UCSD-AML1 (cell line): ENCODE measurements at regions not wholly inside any gene's neighbourhood (a gene's known extent, or its start where the extent isn't known, plus 50 kb on each side); places are given as distances from the start of the nearest gene placed in this dataset.

Source experiments
- DNase-seq: peaks from one replicate; lab custom pipeline; 2025; ENCODE audit not compliant: unreplicated experiment; lab: John Stamatoyannopoulos, UW

DNA sequence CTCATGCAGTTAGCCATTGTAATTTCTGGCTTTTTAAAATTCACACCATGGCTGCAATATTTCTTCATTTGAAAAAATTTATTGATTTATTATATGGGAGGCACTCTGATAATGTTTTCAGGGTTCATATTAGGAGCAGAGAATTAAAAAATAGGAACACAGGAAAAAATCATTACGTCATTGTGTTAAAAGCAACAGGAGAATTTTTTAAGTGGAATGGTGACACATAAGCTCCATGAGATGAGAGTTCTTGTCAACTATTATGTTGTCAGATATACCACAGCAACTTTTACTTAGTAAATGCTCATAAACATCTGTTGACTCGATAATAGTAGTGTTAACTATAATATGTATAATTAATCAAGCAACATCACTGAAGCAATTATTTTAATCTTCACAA is 400.1 kb downstream of the TDRD3 start:
- no peak for DNase-seq

DNA sequence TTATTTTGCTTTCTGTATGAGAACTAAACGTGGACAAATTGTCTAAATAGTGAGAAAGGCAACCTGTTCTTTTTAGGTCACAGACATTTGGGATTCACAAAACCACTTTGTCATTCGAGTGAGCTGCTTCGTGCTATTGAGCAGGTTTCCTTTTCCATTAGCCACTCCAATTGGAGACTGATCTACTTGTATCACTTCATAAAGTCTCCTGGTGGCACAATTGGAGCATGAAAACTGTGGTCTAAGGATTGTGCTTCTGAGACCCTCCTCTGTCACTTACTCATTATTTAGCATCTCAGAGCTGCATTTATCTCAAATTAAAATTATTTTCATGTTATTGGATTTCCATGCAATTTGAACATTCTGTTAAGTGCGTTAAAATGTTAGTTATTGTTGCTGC is 397.7 kb downstream of the TDRD3 start:
- no peak for DNase-seq

DNA sequence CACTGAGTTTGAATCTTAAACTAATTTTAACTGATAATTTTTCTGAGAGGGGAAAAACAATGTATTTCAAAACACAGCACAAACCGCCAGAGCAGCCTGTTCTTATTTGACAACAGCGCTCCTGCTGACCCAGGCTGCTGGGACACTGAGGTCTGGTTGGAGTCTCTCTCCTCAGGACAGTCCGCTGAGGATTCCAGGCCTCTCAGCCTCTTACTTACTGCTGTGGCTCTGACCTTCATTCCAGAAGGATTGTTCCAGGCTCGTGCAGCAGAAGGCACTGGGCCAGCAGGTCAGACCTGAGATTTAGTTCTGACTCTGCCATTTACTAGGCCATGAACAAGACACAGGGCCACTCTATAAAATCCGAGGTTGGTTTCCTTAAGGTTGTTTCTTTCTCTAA is 393.6 kb downstream of the TDRD3 start:
- no peak for DNase-seq

DNA sequence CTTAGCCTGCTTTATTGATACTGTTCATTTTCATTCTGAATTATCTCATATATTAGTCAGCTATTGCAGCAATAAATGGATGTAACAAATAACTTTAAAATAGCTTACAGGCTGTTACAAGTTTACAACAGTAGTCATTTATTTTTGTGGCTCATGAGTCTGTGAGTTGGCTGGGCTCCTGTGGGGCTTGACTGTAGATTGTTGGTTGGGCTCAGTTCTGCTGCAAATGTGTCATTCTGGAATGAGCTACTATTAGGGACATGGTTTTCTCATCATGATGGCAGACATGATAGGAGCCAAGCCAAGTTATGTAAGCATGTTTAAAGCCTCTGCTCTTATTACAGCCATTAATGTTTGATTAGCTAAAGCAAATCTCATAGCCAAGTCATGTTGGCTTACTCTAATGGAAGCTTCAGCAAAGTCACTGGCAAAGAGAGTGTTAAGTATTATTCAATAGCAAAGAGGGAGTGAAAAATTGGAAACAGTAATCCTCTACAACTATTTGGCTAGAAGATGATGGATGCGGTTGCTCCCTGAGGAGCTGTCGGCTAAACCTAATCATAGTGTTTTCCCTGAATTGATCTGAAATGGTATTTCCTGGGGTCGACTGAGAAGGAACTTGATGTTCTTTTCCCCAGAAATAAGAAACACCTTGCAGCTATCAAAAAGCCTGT is 391.3 kb downstream of the TDRD3 start:
- no peak for DNase-seq

DNA sequence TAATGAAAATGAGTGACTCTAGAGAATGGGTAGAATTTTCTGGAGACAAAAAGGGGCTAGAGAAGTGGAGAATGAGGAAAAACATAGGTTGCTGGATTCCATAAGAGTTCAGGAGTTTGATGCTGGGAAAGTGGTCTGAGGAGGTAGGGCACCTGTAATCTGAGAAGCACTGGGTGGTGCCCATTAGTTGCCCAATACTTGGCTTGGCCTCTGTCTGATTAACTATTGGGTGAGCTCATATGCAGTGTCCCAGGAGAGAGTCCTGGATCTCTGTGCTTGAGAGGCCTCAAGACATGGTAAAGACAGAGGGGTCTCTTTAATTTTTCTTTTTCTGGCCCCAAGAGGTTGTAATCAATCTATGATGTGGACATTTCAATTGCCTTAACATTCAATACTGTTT is 390.1 kb downstream of the TDRD3 start:
- DNase-seq = no peak

DNA sequence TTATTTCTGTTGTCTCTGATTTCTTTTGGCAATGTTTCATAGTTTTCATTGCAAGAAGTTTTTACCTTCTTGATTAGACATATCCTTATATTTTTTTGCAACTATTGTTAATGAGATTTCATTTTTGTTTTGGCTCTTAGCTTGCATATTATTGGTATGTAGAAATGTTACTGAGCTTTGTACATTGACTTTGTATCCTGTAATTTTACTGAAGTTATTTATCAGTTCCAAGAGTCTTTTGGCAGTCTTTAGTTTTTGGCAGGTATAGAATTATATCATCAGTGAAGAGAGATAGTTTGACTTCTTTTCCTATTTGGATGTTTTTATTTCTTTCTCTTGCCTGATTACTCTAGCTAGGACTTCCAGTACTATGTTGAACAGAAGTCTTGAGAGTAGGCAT is 375.7 kb downstream of the TDRD3 start:
- no peak for DNase-seq

DNA sequence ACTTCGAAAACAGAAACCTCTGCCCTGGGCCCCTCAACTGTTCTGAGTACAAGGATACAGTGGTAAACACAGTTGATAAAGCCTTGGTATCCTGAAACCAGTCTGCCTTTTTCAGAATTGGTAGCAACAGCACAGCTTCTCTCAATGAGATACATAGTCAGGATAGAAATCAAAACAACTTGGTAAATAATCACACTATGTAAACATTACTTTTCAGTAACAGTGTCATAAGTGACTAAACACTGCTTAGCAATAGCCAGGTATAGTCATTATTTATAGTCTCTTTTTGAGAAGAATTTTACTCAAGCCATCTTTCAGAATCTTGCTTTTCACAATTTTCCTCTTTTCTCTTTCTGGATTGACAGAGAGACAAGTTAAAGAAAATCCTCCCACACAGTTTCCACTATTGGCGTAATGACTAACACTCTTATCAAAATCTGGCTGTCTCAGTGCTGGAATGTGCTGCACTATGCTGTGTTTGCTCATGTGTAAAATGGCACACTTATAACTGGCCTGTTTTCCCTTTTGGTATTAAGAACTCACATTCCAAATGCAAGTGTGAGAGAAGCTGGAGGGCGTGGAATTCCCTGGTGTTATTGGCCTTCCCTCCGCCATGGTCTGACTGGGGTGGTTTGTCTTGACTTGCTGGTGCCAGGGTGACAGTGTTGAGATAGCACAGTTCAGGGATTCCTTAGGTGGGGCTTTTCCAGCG is 368.8 kb downstream of the TDRD3 start:
- DNase-seq = no peak

DNA sequence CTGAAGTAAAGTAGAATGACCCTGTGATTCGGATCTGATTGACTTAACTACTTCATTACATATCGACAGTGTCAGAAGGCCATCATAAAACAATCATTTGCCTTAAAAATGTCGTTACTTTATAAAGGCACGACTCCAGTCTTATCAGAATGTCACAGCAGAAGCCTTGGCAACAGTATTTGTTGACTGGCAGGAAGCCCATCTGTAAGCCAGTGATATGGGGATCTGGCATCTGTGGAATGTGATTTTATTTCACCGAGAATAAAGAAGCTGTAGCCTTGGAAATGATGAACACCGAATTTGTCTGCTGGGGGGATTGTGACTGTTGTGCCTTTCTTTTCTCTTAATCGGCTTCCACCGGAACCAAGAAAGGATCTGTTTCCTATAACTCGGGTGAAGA is 362.5 kb downstream of the TDRD3 start:
- DNase-seq = no peak

DNA sequence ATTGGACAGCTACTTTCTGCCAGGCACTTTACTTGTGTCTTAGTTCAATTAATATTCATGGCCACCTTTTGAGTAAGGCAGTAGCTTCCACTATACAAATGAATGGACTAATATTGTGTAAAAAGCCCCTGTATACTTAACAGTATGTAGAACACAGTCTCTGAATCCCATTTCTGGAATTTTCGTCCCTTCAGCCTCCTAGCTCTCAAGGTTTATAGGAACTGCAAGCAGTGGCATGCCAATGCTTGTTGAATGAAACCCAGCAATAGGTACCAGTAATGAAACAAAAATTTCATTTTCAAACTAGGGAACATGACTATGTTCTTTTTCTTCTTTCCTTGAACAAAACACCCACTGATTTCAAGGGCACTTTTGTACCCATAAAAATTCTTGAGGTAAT is 361.6 kb downstream of the TDRD3 start:
- DNase-seq = no peak

DNA sequence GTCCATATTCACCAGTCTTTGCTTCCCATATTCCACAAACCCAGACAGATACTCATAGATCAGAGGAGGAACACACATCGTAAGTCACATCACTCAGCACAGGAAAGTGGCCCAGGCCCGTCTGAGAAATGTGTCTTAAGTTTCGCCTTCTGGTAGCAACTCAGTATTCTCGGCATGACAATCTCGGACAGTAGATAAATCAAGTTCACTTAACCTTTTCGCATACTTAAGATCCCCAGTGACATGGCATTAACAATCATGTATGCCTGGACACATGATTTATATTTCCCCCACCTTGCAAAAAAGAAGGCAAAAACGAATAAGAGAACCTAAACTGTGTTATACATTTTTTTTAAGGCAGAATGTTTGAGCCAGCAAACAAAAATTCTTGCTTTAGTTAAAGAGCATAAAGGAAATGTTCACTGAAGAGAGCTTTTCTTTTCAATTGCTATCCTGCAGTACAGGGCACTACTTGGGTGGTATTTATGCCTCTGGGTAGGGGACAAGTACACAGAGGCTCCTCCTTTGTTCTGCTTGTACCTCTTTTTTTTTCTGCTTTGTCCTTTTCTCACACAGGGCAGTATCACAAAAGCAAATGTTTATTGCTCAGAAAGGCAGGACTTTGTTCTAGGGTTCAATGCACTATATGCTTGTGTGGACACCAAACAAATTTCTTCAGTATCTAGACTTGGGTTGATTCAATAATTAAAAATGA is 360.6 kb downstream of the TDRD3 start:
- DNase-seq = no peak

DNA sequence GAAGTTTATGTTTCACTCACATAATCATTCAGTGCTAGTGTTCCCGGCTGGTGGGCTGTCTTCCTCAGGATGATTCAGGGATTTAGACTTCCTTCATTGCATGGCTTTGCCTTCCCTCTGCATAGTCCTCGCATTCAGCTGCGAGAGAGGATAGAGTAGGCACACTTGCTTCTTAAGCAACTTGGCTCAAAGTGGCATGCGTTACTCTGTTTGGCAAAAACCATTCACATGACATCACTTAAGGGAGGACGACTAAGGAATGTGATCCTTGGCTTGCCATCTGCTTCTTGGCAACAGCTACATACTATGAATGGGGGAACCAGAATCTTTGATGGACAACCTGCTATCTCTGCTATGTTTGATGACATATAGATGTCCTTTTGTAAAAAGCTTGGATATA is 359.3 kb downstream of the TDRD3 start:
- DNase-seq = no peak

DNA sequence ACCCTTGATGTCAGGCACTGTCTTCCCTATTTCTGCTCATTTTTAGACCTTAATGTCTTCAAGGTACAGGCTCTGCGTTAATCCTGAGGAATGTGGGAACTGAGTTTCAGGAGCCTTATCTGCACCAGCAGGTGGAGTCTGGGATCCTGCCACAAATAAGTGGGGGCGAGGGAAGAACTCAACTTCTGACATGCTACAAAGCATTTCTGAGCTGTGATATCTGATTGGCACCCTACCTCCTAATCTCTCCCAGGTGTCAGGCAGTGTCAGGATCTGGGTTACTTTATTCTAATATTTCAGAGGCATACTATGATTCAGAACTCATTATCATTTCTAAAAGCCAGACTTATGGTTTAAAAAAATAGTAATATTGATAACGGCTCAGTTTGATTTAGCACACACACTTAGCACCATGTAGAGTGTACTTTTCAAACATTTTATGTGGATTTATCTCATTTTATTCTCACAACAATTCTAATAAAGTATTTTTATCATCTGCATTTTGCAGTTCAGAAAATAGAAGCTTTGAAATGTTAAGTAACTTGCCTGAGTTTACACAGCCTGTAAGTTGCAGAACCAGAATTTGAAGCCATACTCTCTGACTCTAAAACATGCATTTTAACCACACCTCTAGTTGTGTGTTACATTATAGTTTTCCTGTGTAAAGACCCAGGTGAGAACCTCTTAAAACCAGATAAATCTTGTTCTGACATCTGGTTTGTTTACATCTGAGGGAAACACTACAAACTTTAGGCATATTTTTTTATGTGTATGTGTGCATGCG is 358.6 kb downstream of the TDRD3 start:
- DNase-seq = no peak

DNA sequence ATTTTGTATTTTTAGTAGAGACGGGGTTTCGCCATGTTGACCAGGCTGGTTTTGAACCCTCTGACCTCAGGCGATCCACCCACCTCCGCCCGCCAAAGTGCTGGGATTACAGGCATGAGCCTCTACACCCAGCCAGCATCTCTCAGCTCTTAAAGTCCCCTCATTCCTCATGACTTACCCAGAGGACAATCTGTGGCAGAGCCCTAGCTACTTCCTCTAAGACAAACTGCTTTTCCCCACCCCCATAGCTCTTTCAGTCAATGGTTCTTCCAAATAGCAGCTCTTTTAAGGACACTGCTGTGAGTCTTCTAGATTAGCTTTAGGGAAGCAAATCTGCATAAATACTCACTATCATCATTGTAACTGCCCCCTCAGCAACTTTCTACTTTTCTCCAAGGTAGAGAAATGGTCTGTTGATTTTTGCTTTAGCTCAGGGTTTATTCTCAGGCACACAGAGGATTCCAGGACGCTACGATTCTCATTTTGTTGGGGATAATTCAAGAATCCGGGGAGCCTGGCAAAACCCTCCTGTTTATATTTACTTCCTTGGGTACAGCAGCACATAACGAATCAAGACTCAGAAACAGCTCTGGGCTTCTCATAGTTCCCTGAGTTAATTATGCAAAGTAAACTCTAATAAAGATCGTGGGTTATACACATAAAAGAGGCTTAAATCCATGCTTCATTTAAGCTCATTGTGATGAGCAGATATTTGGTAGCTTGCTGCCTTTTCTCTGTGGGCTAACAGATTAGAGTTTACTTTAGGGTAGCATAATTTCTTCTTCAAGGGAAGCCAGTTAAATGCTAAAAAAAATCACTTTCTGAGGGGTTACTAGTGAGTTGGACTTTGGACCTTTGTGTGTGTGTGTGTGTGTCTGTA is 357.4 kb downstream of the TDRD3 start:
- DNase-seq = no peak

DNA sequence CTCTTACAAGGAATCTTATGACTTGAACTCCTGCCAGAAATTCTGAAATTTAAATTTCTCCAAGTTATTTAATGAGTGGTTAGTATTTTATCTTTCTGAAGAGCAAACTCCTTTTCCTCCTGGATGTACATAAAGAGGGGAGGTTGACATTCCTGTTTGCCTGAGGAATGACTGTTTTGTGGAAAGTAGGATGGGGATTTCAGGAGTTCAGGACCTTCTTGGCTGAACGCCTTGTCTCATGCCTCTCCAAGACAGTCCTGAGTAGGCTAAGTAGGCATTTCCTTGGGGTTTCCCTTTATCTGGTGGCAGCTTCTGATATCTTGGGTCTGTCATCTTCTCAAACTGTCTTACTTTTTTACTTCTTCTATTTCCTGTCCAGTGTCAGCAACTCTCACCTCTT is 356.6 kb downstream of the TDRD3 start:
- DNase-seq = no peak

DNA sequence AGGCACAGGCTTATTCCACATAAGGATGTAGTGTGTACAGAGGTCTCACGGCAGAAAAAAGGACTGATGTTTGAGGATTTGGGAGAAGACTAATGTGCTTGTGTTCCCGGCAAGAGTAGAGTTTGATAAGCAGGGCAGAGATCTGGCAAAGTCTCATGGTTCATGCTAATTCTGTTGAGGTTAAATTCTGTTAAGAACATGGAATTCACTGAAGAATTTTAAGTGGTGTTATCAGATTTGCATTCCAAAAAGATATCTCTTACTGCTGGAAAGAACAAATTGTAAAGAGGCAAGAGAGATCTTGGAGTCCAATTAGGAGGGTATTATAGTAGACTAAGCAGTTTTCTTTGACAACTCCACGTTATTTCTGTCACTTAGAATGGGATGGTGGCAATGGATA is 348.3 kb downstream of the TDRD3 start:
- no peak for DNase-seq

DNA sequence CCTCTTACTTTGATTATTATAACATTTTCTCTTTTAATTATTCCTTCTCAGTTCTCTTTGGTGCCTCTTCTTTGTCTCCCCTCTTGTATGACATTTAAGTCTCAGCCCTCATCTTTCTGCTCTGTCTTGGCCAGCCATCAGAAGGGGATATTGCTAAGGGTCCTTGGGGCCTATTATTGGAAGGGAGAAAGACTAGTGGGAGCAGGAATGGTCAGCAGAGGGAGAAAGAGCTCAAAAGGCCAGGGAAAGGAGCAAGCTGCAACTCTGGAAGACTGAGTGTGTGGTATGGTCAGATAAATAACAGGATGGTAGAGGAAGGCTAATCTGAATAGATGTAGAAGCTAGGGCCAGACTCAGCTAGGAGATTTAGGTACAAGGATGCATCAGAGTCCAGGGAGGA is 336.9 kb downstream of the TDRD3 start:
- no peak for DNase-seq

DNA sequence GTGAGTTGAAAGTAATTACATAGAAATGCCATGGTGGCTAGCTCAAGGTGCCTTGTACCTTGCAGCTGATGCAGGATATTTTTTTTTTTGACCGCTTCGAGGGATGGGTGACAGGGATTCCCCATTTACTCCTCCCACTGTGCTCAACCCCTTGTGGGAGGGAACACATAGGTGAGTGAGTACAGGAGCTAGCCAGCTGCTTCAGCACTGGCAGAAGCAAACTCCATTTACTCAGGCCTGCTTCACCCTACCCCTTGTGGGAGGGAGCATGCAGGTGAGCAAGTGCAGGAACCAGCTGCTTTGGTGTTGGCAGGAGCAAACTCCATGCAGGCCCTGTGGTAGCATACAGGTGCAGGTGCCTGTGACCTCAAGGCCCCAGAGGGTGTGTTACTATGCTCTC is 330.1 kb downstream of the TDRD3 start:
- DNase-seq = peak; percentile 2

DNA sequence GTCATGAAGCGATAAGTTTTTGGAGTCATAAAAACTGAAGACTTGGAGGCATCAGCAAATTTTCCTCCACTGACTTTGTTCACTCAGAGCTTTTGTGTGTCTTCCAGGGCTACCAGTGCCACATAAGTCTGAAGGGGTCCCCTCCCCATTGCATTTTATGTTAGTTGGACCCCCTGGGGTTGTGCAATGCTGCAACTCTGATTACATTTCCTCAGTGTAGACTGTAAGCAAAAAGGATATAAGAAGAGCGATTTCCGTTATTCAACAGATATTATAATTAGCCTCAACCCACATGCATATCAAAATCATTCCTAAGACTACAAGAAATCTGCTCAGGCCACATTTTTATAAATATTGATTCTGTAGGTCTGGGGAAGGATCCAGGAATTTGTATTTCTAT is 324.0 kb downstream of the TDRD3 start:
- DNase-seq = no peak

DNA sequence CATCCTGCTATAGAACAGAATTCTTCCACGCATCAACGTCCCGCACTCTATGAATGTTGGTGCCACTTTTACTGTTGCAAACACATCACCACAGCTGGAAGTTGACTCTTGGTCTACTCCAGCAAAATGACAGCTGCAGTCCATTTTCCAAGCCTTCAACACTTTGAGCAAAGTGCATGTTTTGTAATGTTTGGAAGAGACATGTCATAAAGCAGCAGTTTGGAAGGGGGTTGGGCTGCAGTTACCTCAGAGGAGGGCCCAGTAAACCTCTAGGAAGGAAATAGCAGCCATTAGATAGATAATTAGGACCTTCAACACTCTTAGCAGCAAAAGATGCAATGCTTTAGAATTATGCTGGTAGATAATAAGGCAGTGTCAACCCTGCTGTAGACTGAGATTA is 323.6 kb downstream of the TDRD3 start:
- DNase-seq = no peak

DNA sequence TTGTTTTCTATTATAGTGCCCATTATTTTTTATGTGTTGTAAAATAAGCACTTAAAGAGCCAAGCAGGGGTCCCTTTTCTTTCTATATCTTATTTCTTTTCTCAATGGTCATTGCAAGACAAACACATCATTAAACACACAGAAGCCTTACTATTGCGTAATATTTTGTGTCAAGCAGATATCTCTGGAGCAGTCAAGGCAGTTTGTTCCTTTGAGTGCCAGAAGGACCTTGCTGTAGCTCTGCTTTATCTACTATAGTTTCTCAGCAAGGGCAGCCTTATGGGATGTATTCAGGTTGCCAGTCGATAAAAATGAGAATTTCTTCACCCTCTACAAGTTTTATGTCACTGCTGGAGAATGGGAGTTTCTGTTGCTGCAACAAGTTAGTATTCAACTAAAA is 319.3 kb downstream of the TDRD3 start:
- DNase-seq = no peak

DNA sequence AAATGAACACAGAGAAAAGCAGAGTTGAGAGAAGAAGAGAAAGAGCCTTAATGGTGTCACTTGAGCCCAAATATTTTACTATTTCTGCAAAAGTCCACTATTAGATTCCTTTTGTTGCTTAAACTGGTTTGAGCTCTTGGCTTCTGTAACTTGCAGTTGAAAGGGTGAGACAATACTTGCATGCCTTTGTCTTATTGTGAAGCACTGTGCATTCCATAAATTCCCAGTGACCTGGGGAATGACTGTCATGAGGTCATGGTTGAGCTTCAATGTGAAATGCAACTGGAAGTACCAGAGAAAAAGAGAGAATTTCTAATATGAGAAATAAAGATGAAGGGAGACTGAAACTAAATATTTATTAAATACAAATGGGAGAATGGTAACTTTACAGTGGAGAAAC is 310.9 kb downstream of the TDRD3 start:
- no peak for DNase-seq
